LoVo (cell line): ENCODE measurements at regions not wholly inside any gene's neighbourhood (a gene's known extent, or its start where the extent isn't known, plus 50 kb on each side); places are given as distances from the start of the nearest gene placed in this dataset.
"Not testable (repeated sequence)": the region's sequence is repeated elsewhere in the genome, so short reads cannot be mapped to it uniquely, and the experiment has no call there.

ENCODE experiments used
- DNase-seq: peaks from one replicate; pipeline ENCODE4 v3.0.0-alpha.2; 2016; ENCODE audit warnings: low spot score

DNA sequence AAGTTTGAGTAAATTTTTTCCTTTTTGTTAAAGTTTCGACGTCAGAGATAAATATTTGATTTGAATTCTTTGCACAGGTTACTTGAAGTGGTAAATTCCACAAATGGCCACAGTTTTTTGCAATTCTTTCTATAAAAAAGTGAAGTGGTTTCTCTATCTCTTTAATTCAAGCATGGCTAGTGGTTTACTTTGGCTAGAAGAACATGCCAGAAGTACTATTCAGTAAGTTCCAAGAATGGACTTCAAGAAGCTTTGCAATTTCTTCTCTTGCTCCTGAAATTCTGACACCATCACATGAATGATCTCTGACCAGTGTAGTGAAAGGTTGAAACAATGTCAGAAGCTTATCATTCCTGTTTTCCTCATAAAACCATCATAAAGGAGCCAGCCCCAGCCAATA is 55.7 kb upstream of the RNPC3 start:
- DNase-seq: no peak

- no peak for DNase-seq
Observed at GRCh38 chr1:103467100-103467499, 58.4 kb upstream of the RNPC3 start.

GRCh38 chr1:103461161-103462105 is 64.1 kb upstream of the RNPC3 start:
- peak; percentile 48 for DNase-seq

- DNase-seq: no peak
Observed at GRCh38 chr1:103460511-103460910, 65.0 kb upstream of the RNPC3 start.

GRCh38 chr1:103459346-103459745 is 66.2 kb upstream of the RNPC3 start:
- DNase-seq: no peak

DNA sequence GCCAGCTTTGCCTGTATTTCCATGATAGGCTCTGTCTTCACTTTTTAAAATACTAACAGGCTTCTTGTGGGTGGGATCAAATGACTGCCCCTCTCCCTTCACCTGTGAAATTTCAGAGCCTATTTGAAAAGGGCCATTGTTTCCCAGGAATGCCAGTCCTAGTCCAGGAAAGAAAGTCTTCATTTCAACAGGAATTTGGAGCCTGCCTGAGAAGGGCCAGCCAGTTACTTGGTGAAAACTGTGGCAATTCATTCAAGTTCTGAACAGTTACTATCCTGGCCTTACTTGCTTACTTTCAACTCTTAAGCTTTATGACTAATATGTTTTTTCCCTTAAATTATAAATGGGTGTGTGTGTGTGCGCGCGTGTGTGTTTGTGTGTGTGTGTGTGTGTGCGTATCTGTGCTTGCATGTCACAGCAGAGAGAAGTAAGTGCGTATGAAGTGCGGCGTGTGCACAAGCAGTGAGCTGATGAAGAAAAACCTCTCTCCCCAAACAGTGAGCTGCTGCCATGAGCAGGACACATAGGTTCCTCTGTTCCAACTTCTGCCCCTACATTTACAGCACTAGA is 67.5 kb upstream of the RNPC3 start:
- no peak for DNase-seq

DNA sequence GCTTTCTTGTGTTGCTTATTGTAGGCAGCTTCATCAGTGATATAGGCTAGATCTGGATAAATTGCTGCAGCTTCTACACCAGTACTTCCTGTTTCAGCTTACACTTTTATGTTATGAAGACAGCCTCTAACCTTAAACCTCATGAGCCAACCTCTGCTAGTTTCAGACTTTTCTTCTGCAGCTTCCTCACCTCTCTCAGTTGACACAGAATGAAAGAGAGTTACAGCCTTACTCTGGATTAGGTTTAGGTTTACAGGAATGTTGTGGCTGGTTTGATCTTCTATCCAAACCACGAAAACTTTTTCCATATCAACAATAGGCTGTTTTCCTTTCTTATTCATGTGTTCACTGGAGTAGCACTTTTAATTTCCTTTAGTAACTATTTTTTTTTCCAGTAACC is 76.9 kb upstream of the RNPC3 start:
- no peak for DNase-seq

GRCh38 chr1:103447471-103447870 is 78.0 kb upstream of the RNPC3 start:
- no peak for DNase-seq

GRCh38 chr1:103441342-103441741 is 84.2 kb upstream of the RNPC3 start:
- no peak for DNase-seq

DNA sequence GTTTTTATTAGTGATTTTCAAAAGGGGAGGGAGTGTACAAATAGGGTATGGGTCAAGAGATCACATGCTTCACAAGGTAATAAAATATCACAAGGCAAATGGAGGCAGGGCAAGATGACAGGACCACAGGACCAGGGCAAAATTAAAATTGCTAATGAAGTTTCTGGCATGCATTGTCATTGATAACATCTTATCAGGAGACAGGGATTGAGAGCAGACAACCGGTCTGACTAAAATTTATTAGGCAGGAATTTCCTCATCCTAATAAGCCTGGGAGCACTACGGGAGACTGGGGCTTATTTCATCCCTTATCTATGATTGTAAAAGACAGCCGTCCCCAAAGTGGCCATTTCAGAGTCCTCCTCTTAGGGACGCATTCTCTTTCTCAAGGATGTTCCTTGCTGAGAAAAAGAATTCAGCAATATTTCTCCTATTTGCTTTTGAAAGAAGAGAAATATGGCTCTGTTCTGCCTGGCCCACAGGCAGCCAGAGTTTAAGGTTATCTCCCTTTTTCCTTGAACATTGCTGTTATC is 88.9 kb upstream of the RNPC3 start:
- DNase-seq: not testable (repeated sequence)

GRCh38 chr1:103435443-103435842 is 90.1 kb upstream of the RNPC3 start:
- DNase-seq: no peak

- no peak for DNase-seq
Observed at GRCh38 chr1:103424650-103425049, 100.8 kb upstream of the RNPC3 start.

GRCh38 chr1:103416681-103417286 is 108.7 kb upstream of the RNPC3 start:
- no peak for DNase-seq

- no peak for DNase-seq
Observed at GRCh38 chr1:103387898-103388297, 137.6 kb upstream of the RNPC3 start.

GRCh38 chr1:103373991-103374390 is 151.5 kb upstream of the RNPC3 start:
- no peak for DNase-seq

GRCh38 chr1:103372866-103373265 is 152.6 kb upstream of the RNPC3 start:
- DNase-seq: no peak

GRCh38 chr1:103371234-103371633 is 154.3 kb upstream of the RNPC3 start:
- DNase-seq: no peak

DNA sequence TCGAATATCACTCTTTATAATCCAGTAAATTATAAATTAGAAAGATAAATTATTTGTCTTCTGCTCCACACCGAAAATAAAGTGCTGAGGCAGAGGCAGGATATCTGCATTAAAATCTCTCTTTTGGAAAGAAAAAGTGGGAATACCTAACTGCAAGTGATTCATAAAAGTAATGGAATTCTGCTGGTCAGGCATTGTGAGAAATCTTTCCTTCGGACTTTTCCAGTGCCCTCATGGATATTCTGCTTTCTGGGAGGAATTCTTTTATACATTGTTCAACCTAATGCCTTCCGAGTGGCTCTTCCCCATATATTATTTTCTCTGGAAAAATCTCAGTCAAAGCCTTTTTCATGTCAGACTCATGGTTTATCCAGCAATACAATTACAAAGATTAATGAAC is 158.3 kb upstream of the RNPC3 start:
- no peak for DNase-seq

DNA sequence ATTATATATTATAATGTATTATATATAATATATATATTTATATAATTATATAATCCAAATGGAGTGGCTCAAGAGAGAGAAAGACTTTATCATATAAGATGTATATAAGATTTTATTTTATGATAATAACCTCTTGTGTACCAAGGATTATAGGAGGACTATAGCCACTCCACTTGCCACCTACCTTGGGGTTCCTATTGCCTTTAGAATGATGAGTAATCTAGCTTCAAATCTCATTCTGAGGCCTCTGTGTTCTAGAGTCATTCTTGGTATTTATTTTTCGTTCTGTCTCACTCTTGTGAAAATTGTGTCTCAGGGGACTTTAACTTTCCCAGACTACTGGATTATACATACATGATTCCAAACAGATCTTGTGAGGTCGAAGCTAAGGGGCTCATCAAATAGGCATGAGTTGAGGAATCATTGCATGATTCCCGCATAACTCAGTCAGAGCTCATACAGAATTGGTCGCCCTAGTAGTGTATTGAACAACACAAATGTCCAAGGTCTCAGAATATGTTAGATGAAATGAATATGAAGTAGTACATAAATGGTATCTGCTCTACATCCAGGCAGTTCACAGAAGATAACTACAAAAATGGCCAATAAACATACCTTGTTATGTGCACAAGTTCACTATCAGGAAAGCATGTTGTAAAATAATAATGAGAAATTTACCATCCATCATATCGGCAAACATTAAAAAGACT is 159.5 kb upstream of the RNPC3 start:
- DNase-seq: no peak

DNA sequence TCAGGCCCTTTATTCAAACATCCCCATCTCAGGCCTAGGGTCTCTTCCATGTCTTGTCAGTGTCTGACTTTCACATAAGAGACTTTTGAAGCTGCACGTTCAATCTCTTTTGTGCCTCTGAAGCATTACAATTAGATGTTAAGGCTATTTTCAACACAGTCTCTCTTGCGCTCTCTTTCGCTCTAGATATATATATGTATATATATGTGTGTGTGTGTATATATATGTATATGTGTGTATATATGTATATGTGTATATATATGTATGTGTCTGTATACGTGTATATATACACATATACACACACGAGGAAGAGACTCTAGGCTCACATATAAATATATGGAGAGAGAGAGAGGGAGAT is 162.5 kb upstream of the RNPC3 start:
- no peak for DNase-seq

DNA sequence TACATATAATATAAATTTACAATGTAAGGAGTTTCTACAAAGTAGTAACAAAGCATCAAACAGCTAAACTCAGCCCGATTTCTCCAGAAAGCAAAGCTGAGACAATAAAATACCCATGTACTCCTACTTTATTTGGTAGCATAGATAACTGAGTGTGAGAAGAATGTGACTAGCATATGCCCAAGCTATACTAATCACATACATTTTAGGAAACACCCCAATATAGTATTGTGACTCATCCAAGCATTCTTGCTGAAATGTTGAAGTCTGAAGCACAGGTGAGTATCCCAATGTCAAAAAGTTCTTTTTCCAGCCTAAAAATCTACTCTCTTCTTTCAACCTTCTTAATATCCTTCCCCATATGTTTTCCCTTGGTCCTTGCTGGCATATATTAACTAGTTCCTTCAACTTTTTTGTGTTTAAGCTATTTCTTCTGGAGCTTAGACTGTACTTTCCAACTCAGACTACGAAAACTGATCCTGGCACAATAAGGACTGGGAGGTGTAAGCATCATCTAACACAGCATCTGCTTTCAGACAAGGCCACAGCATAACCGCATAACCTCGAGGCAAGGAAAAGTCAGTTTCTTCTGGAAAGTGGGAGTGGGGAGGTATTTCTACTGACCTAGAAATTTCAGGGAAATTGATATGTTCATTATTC is 163.0 kb upstream of the RNPC3 start:
- DNase-seq: no peak

- DNase-seq: no peak
Observed at GRCh38 chr1:103353391-103353790, 172.1 kb upstream of the RNPC3 start.
